HepG2 (cell line): ENCODE measurements at regions not wholly inside any gene's neighbourhood (a gene's known extent, or its start where the extent isn't known, plus 50 kb on each side); places are given as distances from the start of the nearest gene placed in this dataset.

Source experiments
- EED ChIP-seq: sonication (generic); formaldehyde crosslinking; IDR thresholded peaks from 2 replicates; pipeline ENCODE4 v1.5.0; 2020; ENCODE audit warnings: mild to moderate bottlenecking, missing genetic modification reagents
- FOXO1 ChIP-seq: sonication (generic); formaldehyde crosslinking; IDR thresholded peaks from 2 replicates; pipeline ENCODE4 v1.4.0; 2020; ENCODE audit warnings: missing genetic modification reagents
- HDAC2 ChIP-seq: sonication (generic); formaldehyde crosslinking; IDR thresholded peaks from 2 replicates; pipeline ENCODE4 v1.4.0; 2020; ENCODE audit warnings: missing genetic modification reagents
- HHEX ChIP-seq: IDR thresholded peaks from 2 replicates; pipeline ENCODE4 v1.6.1; 2016; ENCODE audit warnings: control low read depth
- HOXA7 ChIP-seq: sonication (generic); formaldehyde crosslinking; IDR thresholded peaks from 2 replicates; pipeline ENCODE4 v1.8.1; 2022; ENCODE audit warnings: mild to moderate bottlenecking, missing genetic modification reagents, moderate library complexity
- KDM5A ChIP-seq: fragments of 200-600 bp; sonication (generic); IDR thresholded peaks from 2 replicates; pipeline ENCODE4 v1.7.0; 2018; ENCODE audit warnings: antibody characterized with exemption, mild to moderate bottlenecking, low read length, borderline replicate concordance
- KLF6 ChIP-seq: IDR thresholded peaks from 2 replicates; pipeline ENCODE4 v1.8.0; 2016; ENCODE audit warnings: missing biosample characterization, missing genetic modification reagents
- MYNN ChIP-seq: sonication (generic); formaldehyde crosslinking; IDR thresholded peaks from 2 replicates; pipeline ENCODE4 v1.4.0; 2020; ENCODE audit warnings: mild to moderate bottlenecking, low read depth, missing genetic modification reagents
- PRPF4 ChIP-seq: fragments of 200-400 bp; formaldehyde crosslinking; IDR thresholded peaks from 2 replicates; pipeline ENCODE4 v1.6.1; 2016; ENCODE audit warnings: low read length, low read depth; ENCODE audit not compliant: poor library complexity, severe bottlenecking
- RAD21 ChIP-seq: fragments of 450-650 bp; formaldehyde crosslinking; IDR thresholded peaks from 2 replicates; pipeline ENCODE4 v1.5.0; 2020; ENCODE audit warnings: mild to moderate bottlenecking
- RBAK ChIP-seq: sonication (generic); formaldehyde crosslinking; IDR thresholded peaks from 2 replicates; pipeline ENCODE4 v1.5.1; 2020; ENCODE audit warnings: mild to moderate bottlenecking, missing genetic modification reagents
- RBM39 ChIP-seq: fragments of 200-400 bp; formaldehyde crosslinking; IDR thresholded peaks from one replicate; pipeline ENCODE4 v1.6.1; 2018; ENCODE audit warnings: antibody characterized with exemption, mild to moderate bottlenecking, low read depth, low read length; ENCODE audit not compliant: poor library complexity, severe bottlenecking
- SIN3A ChIP-seq: IDR thresholded peaks from 2 replicates; pipeline ENCODE4 v1.6.1; 2011; ENCODE audit warnings: low read depth, mild to moderate bottlenecking, control low read depth, low read length, borderline replicate concordance
- SMAD1 ChIP-seq: sonication (generic); formaldehyde crosslinking; IDR thresholded peaks from 2 replicates; pipeline ENCODE4 v1.4.0; 2020; ENCODE audit warnings: missing genetic modification reagents, low read depth, mild to moderate bottlenecking, borderline replicate concordance
- SRSF1 ChIP-seq: fragments of 200-400 bp; formaldehyde crosslinking; optimal IDR thresholded peaks from 2 replicates; pipeline ENCODE3; 2017; ENCODE audit warnings: mild to moderate bottlenecking, low read depth, low read length, moderate library complexity
- ZNF510 ChIP-seq: sonication (generic); formaldehyde crosslinking; IDR thresholded peaks from 2 replicates; pipeline ENCODE4 v1.4.0; 2020; ENCODE audit warnings: low read depth, mild to moderate bottlenecking, missing genetic modification reagents
- ZNF567 ChIP-seq: sonication (generic); formaldehyde crosslinking; IDR thresholded peaks from 2 replicates; pipeline ENCODE4 v1.8.1; 2023; ENCODE audit warnings: mild to moderate bottlenecking, missing genetic modification reagents, borderline replicate concordance
- ZNF598 ChIP-seq: sonication (generic); formaldehyde crosslinking; IDR thresholded peaks from 2 replicates; pipeline ENCODE4 v1.5.1; 2020; ENCODE audit warnings: mild to moderate bottlenecking, missing genetic modification reagents, borderline replicate concordance
- ZSCAN22 ChIP-seq: sonication (generic); formaldehyde crosslinking; IDR thresholded peaks from 2 replicates; pipeline ENCODE4 v1.4.0; 2020; ENCODE audit warnings: mild to moderate bottlenecking, missing genetic modification reagents
- TF ChIP-seq, protein P1 (sequence below): fragments of 450-650 bp; IDR thresholded peaks from 2 replicates; pipeline ENCODE4 v1.6.1; 2017; ENCODE audit warnings: mild to moderate bottlenecking
- TF ChIP-seq, protein P2 (sequence below): sonication (generic); formaldehyde crosslinking; IDR thresholded peaks from 2 replicates; pipeline ENCODE4 v1.4.0; 2020; ENCODE audit warnings: missing genetic modification reagents

DNA sequence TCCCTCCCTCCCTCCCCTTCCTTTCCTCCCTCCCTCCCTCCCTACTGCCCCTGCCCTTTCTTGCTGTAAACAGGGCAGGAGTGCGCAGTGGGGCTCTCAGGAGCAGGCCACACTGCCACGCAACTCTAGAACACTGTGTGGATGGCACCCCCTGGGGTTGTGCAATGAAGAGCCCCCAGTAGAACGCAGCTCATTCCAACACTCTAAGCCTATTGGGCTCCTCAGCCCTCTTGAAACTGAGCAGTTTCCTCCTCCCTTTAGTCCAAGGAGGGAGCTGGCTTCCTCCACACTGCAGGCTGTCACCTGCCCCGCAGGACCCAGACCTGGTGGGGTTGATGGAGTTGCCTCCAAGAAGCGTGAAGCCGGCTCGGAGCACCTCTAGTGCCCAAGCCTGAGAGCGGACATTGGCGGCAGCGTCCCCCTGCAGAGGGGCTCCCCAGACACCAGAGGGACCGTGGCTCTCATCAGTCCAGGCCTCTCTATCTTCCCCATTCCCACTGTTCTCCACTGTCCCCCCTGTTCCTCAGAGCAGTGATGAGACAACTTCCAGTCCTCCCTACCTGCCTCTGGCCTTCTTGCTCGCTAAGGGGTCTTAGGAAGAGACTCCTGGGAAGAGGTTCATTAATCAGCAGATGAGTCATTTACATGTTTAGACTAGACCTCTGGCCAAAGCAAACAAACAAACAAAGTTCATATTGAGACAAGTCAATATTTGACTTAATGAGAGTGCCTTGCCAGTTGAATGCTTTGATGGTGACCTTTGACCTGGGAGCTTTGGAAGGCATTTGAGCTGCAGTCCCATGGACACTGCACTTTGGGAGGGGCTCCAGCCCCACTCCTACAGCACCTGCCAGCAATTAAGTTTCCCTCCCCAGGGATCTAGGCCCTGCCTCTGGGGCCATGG is 64.0 kb downstream of the RPUSD4 start (continued):
- TF ChIP-seq, protein P1, sequence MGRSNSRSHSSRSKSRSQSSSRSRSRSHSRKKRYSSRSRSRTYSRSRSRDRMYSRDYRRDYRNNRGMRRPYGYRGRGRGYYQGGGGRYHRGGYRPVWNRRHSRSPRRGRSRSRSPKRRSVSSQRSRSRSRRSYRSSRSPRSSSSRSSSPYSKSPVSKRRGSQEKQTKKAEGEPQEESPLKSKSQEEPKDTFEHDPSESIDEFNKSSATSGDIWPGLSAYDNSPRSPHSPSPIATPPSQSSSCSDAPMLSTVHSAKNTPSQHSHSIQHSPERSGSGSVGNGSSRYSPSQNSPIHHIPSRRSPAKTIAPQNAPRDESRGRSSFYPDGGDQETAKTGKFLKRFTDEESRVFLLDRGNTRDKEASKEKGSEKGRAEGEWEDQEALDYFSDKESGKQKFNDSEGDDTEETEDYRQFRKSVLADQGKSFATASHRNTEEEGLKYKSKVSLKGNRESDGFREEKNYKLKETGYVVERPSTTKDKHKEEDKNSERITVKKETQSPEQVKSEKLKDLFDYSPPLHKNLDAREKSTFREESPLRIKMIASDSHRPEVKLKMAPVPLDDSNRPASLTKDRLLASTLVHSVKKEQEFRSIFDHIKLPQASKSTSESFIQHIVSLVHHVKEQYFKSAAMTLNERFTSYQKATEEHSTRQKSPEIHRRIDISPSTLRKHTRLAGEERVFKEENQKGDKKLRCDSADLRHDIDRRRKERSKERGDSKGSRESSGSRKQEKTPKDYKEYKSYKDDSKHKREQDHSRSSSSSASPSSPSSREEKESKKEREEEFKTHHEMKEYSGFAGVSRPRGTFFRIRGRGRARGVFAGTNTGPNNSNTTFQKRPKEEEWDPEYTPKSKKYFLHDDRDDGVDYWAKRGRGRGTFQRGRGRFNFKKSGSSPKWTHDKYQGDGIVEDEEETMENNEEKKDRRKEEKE: no peak
- TF ChIP-seq SIN3A (no peak), HDAC2 (CRISPR knock-in tag) (peak; percentile 92; the same call in 1 of the 2 replicates), FOXO1 (peak; percentile 64; the same call in 1 of the 2 replicates), ZSCAN22 (CRISPR knock-in tag) (no peak), HOXA7 (CRISPR knock-in tag) (no peak), KLF6 (CRISPR knock-in tag) (0 out of 2 replicates have a peak, but pooled peaks have one; percentile 25), MYNN (CRISPR knock-in tag) (0 out of 2 replicates have a peak, but pooled peaks have one; percentile 29), ZNF510 (0 out of 2 replicates have a peak, but pooled peaks have one; percentile 32), RBM39 (no peak), EED (CRISPR knock-in tag) (no peak), SRSF1 (peak; percentile 91), ZNF567 (CRISPR knock-in tag) (no peak), ZNF598 (CRISPR knock-in tag) (0 out of 2 replicates have a peak, but pooled peaks have one; percentile 32), RAD21 (CRISPR knock-in tag) (peak; percentile 48), PRPF4 (no peak), KDM5A (no peak), HHEX (peak; percentile 73; the same call in 1 of the 2 replicates), SMAD1 (CRISPR knock-in tag) (no peak), RBAK (CRISPR knock-in tag) (no peak)
- TF ChIP-seq, protein P2, sequence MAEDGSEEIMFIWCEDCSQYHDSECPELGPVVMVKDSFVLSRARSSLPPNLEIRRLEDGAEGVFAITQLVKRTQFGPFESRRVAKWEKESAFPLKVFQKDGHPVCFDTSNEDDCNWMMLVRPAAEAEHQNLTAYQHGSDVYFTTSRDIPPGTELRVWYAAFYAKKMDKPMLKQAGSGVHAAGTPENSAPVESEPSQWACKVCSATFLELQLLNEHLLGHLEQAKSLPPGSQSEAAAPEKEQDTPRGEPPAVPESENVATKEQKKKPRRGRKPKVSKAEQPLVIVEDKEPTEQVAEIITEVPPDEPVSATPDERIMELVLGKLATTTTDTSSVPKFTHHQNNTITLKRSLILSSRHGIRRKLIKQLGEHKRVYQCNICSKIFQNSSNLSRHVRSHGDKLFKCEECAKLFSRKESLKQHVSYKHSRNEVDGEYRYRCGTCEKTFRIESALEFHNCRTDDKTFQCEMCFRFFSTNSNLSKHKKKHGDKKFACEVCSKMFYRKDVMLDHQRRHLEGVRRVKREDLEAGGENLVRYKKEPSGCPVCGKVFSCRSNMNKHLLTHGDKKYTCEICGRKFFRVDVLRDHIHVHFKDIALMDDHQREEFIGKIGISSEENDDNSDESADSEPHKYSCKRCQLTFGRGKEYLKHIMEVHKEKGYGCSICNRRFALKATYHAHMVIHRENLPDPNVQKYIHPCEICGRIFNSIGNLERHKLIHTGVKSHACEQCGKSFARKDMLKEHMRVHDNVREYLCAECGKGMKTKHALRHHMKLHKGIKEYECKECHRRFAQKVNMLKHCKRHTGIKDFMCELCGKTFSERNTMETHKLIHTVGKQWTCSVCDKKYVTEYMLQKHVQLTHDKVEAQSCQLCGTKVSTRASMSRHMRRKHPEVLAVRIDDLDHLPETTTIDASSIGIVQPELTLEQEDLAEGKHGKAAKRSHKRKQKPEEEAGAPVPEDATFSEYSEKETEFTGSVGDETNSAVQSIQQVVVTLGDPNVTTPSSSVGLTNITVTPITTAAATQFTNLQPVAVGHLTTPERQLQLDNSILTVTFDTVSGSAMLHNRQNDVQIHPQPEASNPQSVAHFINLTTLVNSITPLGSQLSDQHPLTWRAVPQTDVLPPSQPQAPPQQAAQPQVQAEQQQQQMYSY (CRISPR knock-in tag): no peak
